ENCODE measurements at regions not wholly inside any gene's neighbourhood (a gene's known extent, or its start where the extent isn't known, plus 50 kb on each side); places are given as distances from the start of the nearest gene placed in this dataset.

- no peak for TF ChIP-seq EZH2phosphoT487 (IDR thresholded peaks at IDR 0.05; ENCODE audit: low read depth, severe bottlenecking, unreplicated experiment)
- TF ChIP-seq CTCF (IDR thresholded peaks at IDR 0.05; ENCODE audit: poor library complexity): no peak
- no peak for TF ChIP-seq EZH2 (IDR thresholded peaks at IDR 0.05; ENCODE audit: borderline replicate concordance)
Observed at GRCh38 chr13:40120781-40121180, 465.3 kb downstream of the COG6 start.
